DND-41 (cell line): ENCODE measurements at regions not wholly inside any gene's neighbourhood (a gene's known extent, or its start where the extent isn't known, plus 50 kb on each side); places are given as distances from the start of the nearest gene placed in this dataset.

Experiments
- ATAC-seq: fragments of 200-7000 bp; cut with Tn5 transposase; 3 replicates; pipeline ENCODE4 v1.9.1; 2021; ENCODE audit warnings: low read depth; ENCODE audit not compliant: insufficient read depth
- DNase-seq: peaks from one replicate; pipeline ENCODE4 v3.0.0-alpha.2; 2020
- H2AFZ ChIP-seq: 2 replicates; pipeline ENCODE4 v1.6.0; 2012; ENCODE audit warnings: low read depth, low read length
- H3K27ac ChIP-seq: 2 replicates; pipeline ENCODE4 v1.5.1; 2012; ENCODE audit warnings: low read length, inconsistent platforms
- H3K27me3 ChIP-seq: fragments of 200-600 bp; sonication (generic); 2 replicates; pipeline ENCODE4 v1.6.0; 2012; ENCODE audit warnings: low read length, mild to moderate bottlenecking, inconsistent platforms; ENCODE audit not compliant: insufficient read depth, poor library complexity
- H3K36me3 ChIP-seq: 2 replicates; pipeline ENCODE4 v1.5.1; 2012; ENCODE audit warnings: low read length, inconsistent platforms; ENCODE audit not compliant: insufficient read depth
- H3K4me1 ChIP-seq: 2 replicates; pipeline ENCODE4 v1.5.1; 2012; ENCODE audit warnings: mild to moderate bottlenecking, low read length; ENCODE audit not compliant: insufficient read depth
- H3K4me2 ChIP-seq: 2 replicates; pipeline ENCODE4 v1.6.0; 2012; ENCODE audit warnings: mild to moderate bottlenecking, moderate library complexity, low read length, inconsistent platforms; ENCODE audit not compliant: insufficient read depth
- H3K4me3 ChIP-seq, 2 experiments: fragments of 200-600 bp in 1 of 2; shearing (Covaris generic) in 1 of 2; 2 replicates each; pipeline ENCODE4 v1.5.1; 2012 to 2016; ENCODE audit warnings: inconsistent platforms in 2 of 2, low read length in 2 of 2, mild to moderate bottlenecking in 2 of 2, low read depth in 1 of 2, moderate library complexity in 1 of 2
- H3K79me2 ChIP-seq: 2 replicates; pipeline ENCODE4 v1.6.0; 2012; ENCODE audit warnings: low read length, inconsistent platforms; ENCODE audit not compliant: insufficient read depth
- H3K9ac ChIP-seq: 2 replicates; pipeline ENCODE4 v1.6.0; 2012; ENCODE audit warnings: low read depth, mild to moderate bottlenecking, inconsistent platforms, low read length, moderate library complexity
- H3K9me3 ChIP-seq: 2 replicates; pipeline ENCODE4 v1.5.1; 2012; ENCODE audit warnings: low read length, moderate library complexity, mild to moderate bottlenecking, inconsistent platforms; ENCODE audit not compliant: insufficient read depth, severe bottlenecking
- H4K20me1 ChIP-seq: 2 replicates; pipeline ENCODE4 v1.6.0; 2012; ENCODE audit warnings: low read length; ENCODE audit not compliant: insufficient read depth
- EZH2 ChIP-seq: IDR thresholded peaks from 3 replicates; pipeline ENCODE4 v1.6.1; 2012; ENCODE audit warnings: borderline replicate concordance, low read depth, mild to moderate bottlenecking, moderate library complexity, low read length, inconsistent platforms; ENCODE audit not compliant: severe bottlenecking
- TF ChIP-seq, protein P1 (sequence below): IDR thresholded peaks from 2 replicates; pipeline ENCODE4 v1.5.1; 2012; ENCODE audit warnings: borderline replicate concordance, low read length, moderate library complexity, mild to moderate bottlenecking; ENCODE audit not compliant: poor library complexity, severe bottlenecking; ENCODE audit errors: extremely low read depth

DNA sequence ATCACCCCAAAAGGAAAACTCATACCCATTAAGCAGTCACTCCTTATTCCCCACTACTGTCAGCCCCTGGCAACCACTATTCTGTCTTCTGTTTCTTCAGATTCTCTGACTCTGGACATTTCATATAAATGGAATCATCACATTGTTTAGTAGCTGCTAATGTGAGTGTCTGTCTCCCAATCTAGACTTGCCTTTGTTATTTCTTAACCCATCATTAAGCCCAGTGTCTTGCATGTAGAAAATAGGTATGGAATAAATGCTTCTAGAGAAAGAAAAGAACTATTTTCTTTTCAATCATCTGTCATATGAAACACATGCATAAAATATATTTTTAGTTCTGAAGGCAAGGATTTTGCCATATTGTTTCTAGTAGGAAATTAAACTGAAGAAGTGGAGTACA, 610.0 kb downstream of the PLPP3 start:
- H3K36me3 ChIP-seq, result no peaks in the 10 kb centered on the region
- ATAC-seq, result no peak
- H2AFZ ChIP-seq, result no peak overlapping the region
- H3K79me2 ChIP-seq, result no peaks in the 10 kb centered on the region
- H3K27ac ChIP-seq, result no peak overlapping the region
- DNase-seq, result no peak
- no peak for TF ChIP-seq EZH2
- TF ChIP-seq, protein P1, sequence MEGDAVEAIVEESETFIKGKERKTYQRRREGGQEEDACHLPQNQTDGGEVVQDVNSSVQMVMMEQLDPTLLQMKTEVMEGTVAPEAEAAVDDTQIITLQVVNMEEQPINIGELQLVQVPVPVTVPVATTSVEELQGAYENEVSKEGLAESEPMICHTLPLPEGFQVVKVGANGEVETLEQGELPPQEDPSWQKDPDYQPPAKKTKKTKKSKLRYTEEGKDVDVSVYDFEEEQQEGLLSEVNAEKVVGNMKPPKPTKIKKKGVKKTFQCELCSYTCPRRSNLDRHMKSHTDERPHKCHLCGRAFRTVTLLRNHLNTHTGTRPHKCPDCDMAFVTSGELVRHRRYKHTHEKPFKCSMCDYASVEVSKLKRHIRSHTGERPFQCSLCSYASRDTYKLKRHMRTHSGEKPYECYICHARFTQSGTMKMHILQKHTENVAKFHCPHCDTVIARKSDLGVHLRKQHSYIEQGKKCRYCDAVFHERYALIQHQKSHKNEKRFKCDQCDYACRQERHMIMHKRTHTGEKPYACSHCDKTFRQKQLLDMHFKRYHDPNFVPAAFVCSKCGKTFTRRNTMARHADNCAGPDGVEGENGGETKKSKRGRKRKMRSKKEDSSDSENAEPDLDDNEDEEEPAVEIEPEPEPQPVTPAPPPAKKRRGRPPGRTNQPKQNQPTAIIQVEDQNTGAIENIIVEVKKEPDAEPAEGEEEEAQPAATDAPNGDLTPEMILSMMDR, result no peak
- H4K20me1 ChIP-seq, result no peaks in the 10 kb centered on the region
- peaks cover 6% of the 10 kb centered on the region; the same call in 1 of the 2 replicates for H3K4me1 ChIP-seq
- no peaks in the 10 kb centered on the region for H3K27me3 ChIP-seq
- no peak overlapping the region for H3K9ac ChIP-seq
- no peak overlapping the region for H3K4me2 ChIP-seq
- no peaks in the 10 kb centered on the region for H3K9me3 ChIP-seq
- H3K4me3 ChIP-seq, result no peak overlapping the region

DNA sequence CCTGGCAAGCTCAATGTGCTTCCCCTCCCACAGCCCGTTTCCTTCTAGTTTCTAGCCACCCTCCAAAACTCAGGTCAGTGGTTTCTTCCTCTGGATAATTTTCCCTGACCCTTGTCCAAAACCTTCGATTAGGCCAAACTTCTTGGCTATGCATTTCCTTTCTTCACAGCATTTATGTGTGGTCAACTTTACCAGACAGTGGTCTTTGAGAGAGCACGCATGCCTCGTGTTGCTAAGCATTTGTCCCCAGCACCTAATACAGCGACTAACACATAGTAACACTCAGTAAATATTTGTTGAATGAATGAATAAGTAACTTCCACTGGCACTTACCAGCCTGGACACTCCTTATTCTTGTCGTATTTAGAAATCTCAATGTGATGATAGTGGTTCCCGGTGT, 610.7 kb downstream of the PLPP3 start:
- Histone ChIP-seq H3K9me3 (no peaks in the 10 kb centered on the region), H3K4me1 (peaks cover 6% of the 10 kb centered on the region; the same call in 1 of the 2 replicates), H3K4me2 (no peak overlapping the region), H3K27me3 (no peaks in the 10 kb centered on the region), H3K36me3 (no peaks in the 10 kb centered on the region), H2AFZ (no peak overlapping the region), H3K79me2 (no peaks in the 10 kb centered on the region), H3K27ac (no peak overlapping the region), H4K20me1 (no peaks in the 10 kb centered on the region), H3K4me3 (no peak overlapping the region), H3K9ac (no peak overlapping the region)
- no peak for ATAC-seq
- TF ChIP-seq EZH2, result no peak
- TF ChIP-seq, protein P1, result no peak
- DNase-seq, result no peak

DNA sequence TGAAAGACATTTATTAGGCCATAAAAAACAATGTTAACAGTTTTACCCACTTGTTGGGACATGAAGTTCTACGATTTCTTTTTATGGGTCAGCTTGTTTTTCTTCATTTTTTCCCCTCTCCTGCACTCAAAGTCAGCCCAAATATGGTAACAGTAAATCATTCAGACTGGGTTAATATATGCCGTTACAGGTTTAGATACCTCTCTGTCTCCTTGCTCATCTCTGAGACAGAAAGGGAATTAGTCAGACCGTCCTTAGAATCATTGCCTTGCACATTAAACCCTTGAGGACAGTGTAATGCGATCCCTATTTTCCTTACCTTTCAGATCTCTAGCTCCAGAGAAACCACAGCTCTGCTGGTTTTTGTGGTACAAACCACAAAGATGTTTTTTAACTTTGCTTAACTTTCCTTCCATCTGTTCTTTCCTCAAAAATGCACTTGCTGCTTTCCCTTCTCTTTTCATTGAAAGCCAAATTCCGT, 613.3 kb downstream of the PLPP3 start:
- H3K4me2 ChIP-seq, result no peak overlapping the region
- peaks cover 6% of the 10 kb centered on the region; the same call in 1 of the 2 replicates for H3K4me1 ChIP-seq
- no peaks in the 10 kb centered on the region for H3K79me2 ChIP-seq
- no peaks in the 10 kb centered on the region for H3K27me3 ChIP-seq
- H3K9me3 ChIP-seq, result no peaks in the 10 kb centered on the region
- H3K9ac ChIP-seq, result no peak overlapping the region
- DNase-seq (no peak), ATAC-seq (no peak)
- no peak overlapping the region for H3K4me3 ChIP-seq
- TF ChIP-seq, protein P1, result no peak
- no peak for TF ChIP-seq EZH2
- no peak overlapping the region for H2AFZ ChIP-seq
- no peaks in the 10 kb centered on the region for H4K20me1 ChIP-seq
- H3K36me3 ChIP-seq, result no peaks in the 10 kb centered on the region
- H3K27ac ChIP-seq, result no peak overlapping the region

DNA sequence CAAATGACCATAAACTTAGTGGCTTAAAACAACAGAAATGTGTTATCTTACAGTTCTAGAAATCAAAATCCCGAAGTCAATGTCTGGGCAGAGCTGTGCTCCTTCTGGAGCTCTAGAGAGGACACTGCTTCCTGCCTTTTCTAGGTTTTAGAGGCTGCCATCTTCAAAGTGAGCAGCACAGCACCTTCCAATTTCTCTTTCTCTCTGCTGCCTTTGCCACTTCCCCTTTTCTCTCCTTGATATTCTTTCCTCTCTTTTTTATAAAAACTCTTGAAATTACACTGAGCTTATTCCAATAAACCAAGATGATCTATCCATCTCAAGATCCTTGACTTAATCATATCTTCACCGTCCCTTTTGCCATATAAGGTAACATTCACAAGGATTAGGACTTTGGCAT, 616.9 kb downstream of the PLPP3 start:
- no peaks in the 10 kb centered on the region for H3K27me3 ChIP-seq
- H3K27ac ChIP-seq, result no peak overlapping the region
- H3K4me3 ChIP-seq, result no peak overlapping the region
- DNase-seq (no peak), ATAC-seq (no peak)
- peaks cover 6% of the 10 kb centered on the region; the same call in 1 of the 2 replicates for H3K4me1 ChIP-seq
- H3K4me2 ChIP-seq, result no peak overlapping the region
- H3K9me3 ChIP-seq, result no peaks in the 10 kb centered on the region
- no peak for TF ChIP-seq EZH2
- TF ChIP-seq, protein P1, result no peak
- H3K9ac ChIP-seq, result no peak overlapping the region
- H4K20me1 ChIP-seq, result no peaks in the 10 kb centered on the region
- H3K36me3 ChIP-seq, result no peaks in the 10 kb centered on the region
- no peaks in the 10 kb centered on the region for H3K79me2 ChIP-seq
- H2AFZ ChIP-seq, result no peak overlapping the region
